Stomach (tissue), 4 donors: ENCODE measurements at regions not wholly inside any gene's neighbourhood (a gene's known extent, or its start where the extent isn't known, plus 50 kb on each side); places are given as distances from the start of the nearest gene placed in this dataset.

Source experiments
- CTCF ChIP-seq, 7 experiments: fragments of 450-650 bp in 4 of 7; fragments of 200-600 bp in 3 of 7; sonication (generic) in 3 of 7; IDR thresholded peaks; one replicate each; pipeline ENCODE4 v1.5.1; 2016 to 2019; ENCODE audit warnings: antibody characterized with exemption in 7 of 7, control low read depth in 2 of 7, mild to moderate bottlenecking in 1 of 7
- EP300 ChIP-seq: sonication (generic); formaldehyde crosslinking; IDR thresholded peaks from one replicate; pipeline ENCODE4 v1.6.1; 2017; ENCODE audit warnings: antibody characterized with exemption
- POLR2AphosphoS5 ChIP-seq, 3 donors: sonication (generic); formaldehyde crosslinking; IDR thresholded peaks; one replicate each; pipeline ENCODE4 v1.6.1; 2016; ENCODE audit warnings: antibody characterized with exemption in 3 of 3

- TF ChIP-seq CTCF (IDR thresholded peaks at IDR 0.05) (no peak), POLR2AphosphoS5 (IDR thresholded peaks at IDR 0.05) (no peak), EP300 (no peak)
Observed at GRCh38 chr1:68831281-68831680, 334.4 kb upstream of the DEPDC1 start.
